Endothelial cell of hepatic sinusoid (primary cell): ENCODE measurements at regions not wholly inside any gene's neighbourhood (a gene's known extent, or its start where the extent isn't known, plus 50 kb on each side); places are given as distances from the start of the nearest gene placed in this dataset.

Experiments used
- in situ Hi-C: cut with HindIII; loops from 2 replicates; pipeline ENCODE4 v1.10.0; 2017; ENCODE audit warnings: low sequenced_read_pairs

- in situ Hi-C loops, result no loop called here
These were observed 219.6 kb upstream of the LRRN1 start for GRCh38 chr3:3579658-3580057.

- in situ Hi-C loops, result no loop called here
These were observed 220.5 kb upstream of the LRRN1 start for GRCh38 chr3:3578718-3579117.

- in situ Hi-C loops, result no loop called here
These were observed 221.4 kb upstream of the LRRN1 start for GRCh38 chr3:3577823-3578222.

- in situ Hi-C loops, result no loop called here
These were observed 225.9 kb upstream of the LRRN1 start for GRCh38 chr3:3573341-3573740.

- in situ Hi-C loops, result no loop called here
These were observed 238.5 kb upstream of the LRRN1 start for GRCh38 chr3:3560591-3561311.

GRCh38 chr3:3559786-3560185, 239.4 kb upstream of the LRRN1 start:
- in situ Hi-C loops, result no loop called here

- in situ Hi-C loops, result no loop called here
These were observed 243.2 kb upstream of the LRRN1 start for GRCh38 chr3:3556078-3556477.

GRCh38 chr3:3553236-3553635, 246.0 kb upstream of the LRRN1 start:
- in situ Hi-C loops, result no loop called here

GRCh38 chr3:3552761-3553160, 246.5 kb upstream of the LRRN1 start:
- in situ Hi-C loops, result no loop called here

- in situ Hi-C loops, result no loop called here
These were observed 247.2 kb upstream of the LRRN1 start for GRCh38 chr3:3551981-3552380.

- in situ Hi-C loops, result no loop called here
These were observed 253.9 kb upstream of the LRRN1 start for GRCh38 chr3:3545360-3545759.

GRCh38 chr3:3538451-3538850, 260.8 kb upstream of the LRRN1 start:
- in situ Hi-C loops, result no loop called here

GRCh38 chr3:3532508-3532907, 266.7 kb upstream of the LRRN1 start:
- in situ Hi-C loops, result no loop called here

GRCh38 chr3:3531476-3531875, 267.8 kb upstream of the LRRN1 start:
- in situ Hi-C loops, result no loop called here

- in situ Hi-C loops, result no loop called here
These were observed 280.0 kb upstream of the LRRN1 start for GRCh38 chr3:3519266-3519665.

GRCh38 chr3:3516996-3517395, 282.2 kb upstream of the LRRN1 start:
- in situ Hi-C loops, result no loop called here

GRCh38 chr3:3516384-3516783, 282.8 kb upstream of the LRRN1 start:
- in situ Hi-C loops, result no loop called here

- in situ Hi-C loops, result no loop called here
These were observed 289.6 kb upstream of the LRRN1 start for GRCh38 chr3:3509665-3510064.

- in situ Hi-C loops, result no loop called here
These were observed 294.5 kb upstream of the LRRN1 start for GRCh38 chr3:3504686-3505085.

- in situ Hi-C loops, result no loop called here
These were observed 295.8 kb upstream of the LRRN1 start for GRCh38 chr3:3503411-3503810.

GRCh38 chr3:3499987-3500386, 299.2 kb upstream of the LRRN1 start:
- in situ Hi-C loops, result no loop called here

- in situ Hi-C loops, result no loop called here
These were observed 300.1 kb upstream of the LRRN1 start for GRCh38 chr3:3499012-3499562.

GRCh38 chr3:3495611-3496010, 303.6 kb upstream of the LRRN1 start:
- in situ Hi-C loops, result no loop called here
